ENCODE measurements at regions not wholly inside any gene's neighbourhood (a gene's known extent, or its start where the extent isn't known, plus 50 kb on each side); places are given as distances from the start of the nearest gene placed in this dataset.
"Not testable (repeated sequence)": the region's sequence is repeated elsewhere in the genome, so short reads cannot be mapped to it uniquely, and the experiment has no call there.

- DNase-seq (ENCODE audit: low spot score): no peak
Observed at GRCh38 chr11:81278991-81279390, 1454.7 kb downstream of the FAM181B start.

- DNase-seq (ENCODE audit: low spot score): no peak
Observed at GRCh38 chr11:81270686-81271085, 1463.0 kb downstream of the FAM181B start.

- DNase-seq (ENCODE audit: low spot score): no peak
Observed at GRCh38 chr11:81267246-81267645, 1466.4 kb downstream of the FAM181B start.

GRCh38 chr11:81259471-81259870 is 1474.2 kb downstream of the FAM181B start:
- DNase-seq (ENCODE audit: low spot score): no peak

- DNase-seq (ENCODE audit: low spot score): no peak
Observed at GRCh38 chr11:81255895-81256294, 1477.8 kb downstream of the FAM181B start.

- DNase-seq (ENCODE audit: low spot score): no peak
Observed at GRCh38 chr11:81253244-81253643, 1480.4 kb downstream of the FAM181B start.

- DNase-seq (ENCODE audit: low spot score): no peak
Observed at GRCh38 chr11:81246941-81247340, 1486.7 kb downstream of the FAM181B start.

- no peak for DNase-seq (ENCODE audit: low spot score)
Observed at GRCh38 chr11:81245791-81246190, 1487.9 kb downstream of the FAM181B start.

GRCh38 chr11:81241672-81242275 is 1491.9 kb downstream of the FAM181B start:
- DNase-seq (ENCODE audit: low spot score): no peak

GRCh38 chr11:81237139-81237538 is 1496.5 kb downstream of the FAM181B start:
- no peak for DNase-seq (ENCODE audit: low spot score)

GRCh38 chr11:81227409-81227808 is 1506.3 kb downstream of the FAM181B start:
- DNase-seq (ENCODE audit: low spot score): not testable (repeated sequence)

GRCh38 chr11:81224396-81224795 is 1509.3 kb downstream of the FAM181B start:
- DNase-seq (ENCODE audit: low spot score): no peak

- DNase-seq (ENCODE audit: low spot score): no peak
Observed at GRCh38 chr11:81222491-81222890, 1511.2 kb downstream of the FAM181B start.

GRCh38 chr11:81220146-81220895 is 1513.3 kb downstream of the FAM181B start:
- no peak for DNase-seq (ENCODE audit: low spot score)

GRCh38 chr11:81219661-81220060 is 1514.0 kb downstream of the FAM181B start:
- DNase-seq (ENCODE audit: low spot score): no peak

GRCh38 chr11:81218440-81218839 is 1515.2 kb downstream of the FAM181B start:
- DNase-seq (ENCODE audit: low spot score): no peak

GRCh38 chr11:81211050-81211449 is 1522.6 kb downstream of the FAM181B start:
- DNase-seq (ENCODE audit: low spot score): no peak

GRCh38 chr11:81207421-81208054 is 1526.1 kb downstream of the FAM181B start:
- DNase-seq (ENCODE audit: low spot score): no peak

- DNase-seq (ENCODE audit: low spot score): no peak
Observed at GRCh38 chr11:81203876-81204275, 1529.8 kb downstream of the FAM181B start.

GRCh38 chr11:81197396-81197795 is 1536.3 kb downstream of the FAM181B start:
- DNase-seq (ENCODE audit: low spot score): no peak

- DNase-seq (ENCODE audit: low spot score): no peak
Observed at GRCh38 chr11:81192516-81192915, 1541.1 kb downstream of the FAM181B start.

GRCh38 chr11:81190546-81190945 is 1543.1 kb downstream of the FAM181B start:
- DNase-seq (ENCODE audit: low spot score): no peak

GRCh38 chr11:81187033-81187432 is 1546.6 kb downstream of the FAM181B start:
- not testable (repeated sequence) for DNase-seq (ENCODE audit: low spot score)
